Stimulated activated naive CD8-positive, alpha-beta T cell treated with anti-CD3 and anti-CD28 coated beads, Interleukin-15, Interleukin-2, amounts not matched to agents 100 ng/mL and 50 ng/mL, for 24 hours (primary cell): ENCODE measurements at regions not wholly inside any gene's neighbourhood (a gene's known extent, or its start where the extent isn't known, plus 50 kb on each side); places are given as distances from the start of the nearest gene placed in this dataset.

Experiments
- H3K27ac Mint-ChIP-seq: one replicate; pipeline ENCODE4 v1.8.0; 2021; ENCODE audit warnings: mild to moderate bottlenecking, mixed read lengths
- H3K27me3 Mint-ChIP-seq: one replicate; pipeline ENCODE4 v1.8.0; 2021; ENCODE audit warnings: mixed read lengths
- H3K36me3 Mint-ChIP-seq: one replicate; pipeline ENCODE4 v1.8.0; 2021; ENCODE audit warnings: low read depth, mixed read lengths
- H3K4me1 Mint-ChIP-seq: one replicate; pipeline ENCODE4 v1.8.0; 2021; ENCODE audit warnings: low read depth, mixed read lengths
- H3K4me3 Mint-ChIP-seq: one replicate; pipeline ENCODE4 v1.8.0; 2021; ENCODE audit warnings: mild to moderate bottlenecking, mixed read lengths
- H3K9me3 Mint-ChIP-seq: one replicate; pipeline ENCODE4 v1.8.0; 2021; ENCODE audit warnings: mixed read lengths

DNA sequence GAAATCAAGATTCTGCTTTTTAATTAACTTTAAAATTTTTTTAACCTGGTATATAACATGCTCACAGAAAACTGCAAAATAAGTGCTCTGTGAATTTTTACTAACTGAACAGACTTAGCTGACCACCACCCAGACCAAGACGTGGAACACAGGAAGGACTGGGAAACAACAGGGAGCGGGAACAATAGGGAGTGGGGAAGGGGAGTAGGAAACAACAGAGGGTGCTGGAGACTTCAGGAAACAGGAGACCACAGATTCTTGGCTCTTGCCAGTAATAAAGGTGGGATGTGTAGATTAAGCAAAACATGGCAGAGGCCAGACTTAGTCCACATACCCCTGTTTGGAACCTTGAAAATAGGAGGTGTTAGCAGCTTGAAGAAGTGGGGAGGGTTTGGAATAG is 51.4 kb upstream of the TMCC3 start:
- peaks cover 14% of the 10 kb centered on the region for H3K4me1 Mint-ChIP-seq
- no peak overlapping the region for H3K4me3 Mint-ChIP-seq
- H3K27me3 Mint-ChIP-seq, result peaks cover 3% of the 10 kb centered on the region
- H3K9me3 Mint-ChIP-seq, result no peaks in the 10 kb centered on the region
- H3K27ac Mint-ChIP-seq, result no peak overlapping the region
- H3K36me3 Mint-ChIP-seq, result no peaks in the 10 kb centered on the region

DNA sequence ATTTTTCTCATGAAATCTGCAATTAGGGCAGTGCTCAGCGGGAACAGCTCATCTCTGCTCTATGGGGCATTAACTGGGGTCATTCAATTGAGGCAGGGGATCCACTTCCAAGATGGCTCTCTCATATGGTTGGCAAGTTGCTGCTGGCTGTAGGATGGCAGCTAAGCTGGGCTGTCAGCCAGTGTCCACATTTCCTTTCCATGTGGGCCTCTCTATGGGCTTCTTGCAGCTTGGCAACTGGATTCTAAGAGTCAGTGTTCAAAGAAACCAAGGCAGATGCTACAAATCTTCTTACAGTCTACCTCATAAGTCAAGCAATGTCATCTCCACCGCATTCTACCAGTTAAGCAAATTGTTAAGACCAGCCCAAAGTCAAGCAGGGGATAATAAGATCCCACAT is 50.3 kb upstream of the TMCC3 start:
- Mint-ChIP-seq H3K27ac (no peak overlapping the region), H3K27me3 (peaks cover 3% of the 10 kb centered on the region), H3K4me1 (peaks cover 8% of the 10 kb centered on the region), H3K9me3 (no peaks in the 10 kb centered on the region), H3K36me3 (no peaks in the 10 kb centered on the region), H3K4me3 (no peak overlapping the region)
